ENCODE measurements at regions not wholly inside any gene's neighbourhood (a gene's known extent, or its start where the extent isn't known, plus 50 kb on each side); places are given as distances from the start of the nearest gene placed in this dataset.

DNA sequence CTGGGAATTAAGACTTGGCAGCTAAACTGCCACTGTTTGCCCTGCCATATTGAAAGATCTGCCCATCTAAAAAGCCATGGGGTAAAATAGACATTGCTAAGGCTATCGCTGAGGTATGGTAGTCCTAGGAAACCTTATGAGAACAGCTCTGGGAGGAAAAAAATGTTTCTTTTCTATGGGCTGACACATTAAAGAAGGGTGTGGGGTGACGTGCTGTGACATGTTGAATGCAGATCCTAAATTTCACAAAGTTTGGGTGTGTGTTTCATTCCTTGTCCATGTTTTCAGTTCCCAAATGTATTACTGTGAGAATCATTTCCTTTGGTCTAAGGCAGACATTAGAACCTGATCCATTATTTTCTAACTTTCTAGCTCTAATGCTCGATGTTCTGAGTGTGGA, 766.4 kb downstream of the BCL11A start:
- ATAC-seq, result no peak
- Histone ChIP-seq H3K27me3 (ENCODE audit: control insufficient read depth, insufficient read depth, low read length) (no peaks in the 10 kb centered on the region), H3K36me3 (ENCODE audit: control insufficient read depth, insufficient read depth, low read length) (no peaks in the 10 kb centered on the region), H3K9me3 (ENCODE audit: control insufficient read depth, insufficient read depth, low read depth, low read length) (no peaks in the 10 kb centered on the region), H3K27ac (ENCODE audit: low read length) (no peak overlapping the region), H3K4me1 (ENCODE audit: control insufficient read depth, insufficient read depth, low read length) (no peaks in the 10 kb centered on the region), H3K4me3 (ENCODE audit: low read depth in 2 of 2, low read length in 2 of 2) (no peak overlapping the region)
- no TSS peak for BruUV-seq (replicated peaks)
- ChIA-PET CTCF (no interaction called here), POLR2A (no interaction called here)
- TF ChIP-seq POLR2AphosphoS5 (IDR thresholded peaks at IDR 0.05; ENCODE audit: low read depth, low read length) (no peak), SIN3A (IDR thresholded peaks at IDR 0.05; ENCODE audit: borderline replicate concordance, insufficient read depth, low read depth, low read length) (no peak), TCF7L2 (IDR thresholded peaks at IDR 0.05; ENCODE audit: low read depth, low read length) (no peak), REST (IDR thresholded peaks at IDR 0.05; ENCODE audit: insufficient read depth in 1 of 2, low read depth in 2 of 2, low read length in 1 of 2) (no peak), CTCF (IDR thresholded peaks at IDR 0.05) (no peak)
- intact Hi-C loops (cut with micrococcal nuclease; ENCODE audit: unreplicated experiment), result no loop called here
- DNase-seq (ENCODE audit: low read depth, low spot score), result no peak
- in situ Hi-C loops (cut with HindIII; ENCODE audit: low pct_unique_long_range_greater_than_20kb, low sequenced_read_pairs), result no loop called here

DNA sequence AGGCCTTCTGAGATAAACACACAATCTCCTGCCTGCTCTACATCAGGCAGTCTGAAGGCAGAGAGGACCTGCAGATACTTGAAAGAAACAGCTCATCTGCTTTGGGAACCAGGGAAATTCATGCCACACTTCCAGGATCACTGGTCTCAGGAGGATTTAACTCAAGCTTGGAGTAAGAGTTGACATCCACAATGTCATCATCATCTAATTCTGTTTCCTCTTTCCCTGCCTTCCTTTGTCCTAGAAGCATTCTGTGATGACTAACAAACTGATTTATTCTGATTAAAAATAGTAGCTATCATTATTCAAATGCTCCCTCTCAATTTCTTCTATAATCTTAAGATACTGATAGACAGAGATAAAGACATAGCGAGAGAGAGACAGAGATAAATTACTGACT, 766.8 kb downstream of the BCL11A start:
- Histone ChIP-seq H3K9me3 (ENCODE audit: control insufficient read depth, insufficient read depth, low read depth, low read length) (no peaks in the 10 kb centered on the region), H3K36me3 (ENCODE audit: control insufficient read depth, insufficient read depth, low read length) (no peaks in the 10 kb centered on the region), H3K4me3 (ENCODE audit: low read depth in 2 of 2, low read length in 2 of 2) (no peak overlapping the region), H3K27ac (ENCODE audit: low read length) (no peak overlapping the region), H3K4me1 (ENCODE audit: control insufficient read depth, insufficient read depth, low read length) (no peaks in the 10 kb centered on the region), H3K27me3 (ENCODE audit: control insufficient read depth, insufficient read depth, low read length) (no peaks in the 10 kb centered on the region)
- ChIA-PET CTCF (no interaction called here), POLR2A (no interaction called here)
- ATAC-seq (no peak), DNase-seq (ENCODE audit: low read depth, low spot score) (no peak)
- in situ Hi-C loops (cut with HindIII; ENCODE audit: low pct_unique_long_range_greater_than_20kb, low sequenced_read_pairs), result no loop called here
- no peak for TF ChIP-seq SIN3A (IDR thresholded peaks at IDR 0.05; ENCODE audit: borderline replicate concordance, insufficient read depth, low read depth, low read length)
- no peak for TF ChIP-seq TCF7L2 (IDR thresholded peaks at IDR 0.05; ENCODE audit: low read depth, low read length)
- no peak for TF ChIP-seq CTCF (IDR thresholded peaks at IDR 0.05)
- TF ChIP-seq REST (IDR thresholded peaks at IDR 0.05; ENCODE audit: insufficient read depth in 1 of 2, low read depth in 2 of 2, low read length in 1 of 2), result no peak
- no peak for TF ChIP-seq POLR2AphosphoS5 (IDR thresholded peaks at IDR 0.05; ENCODE audit: low read depth, low read length)
- intact Hi-C loops (cut with micrococcal nuclease; ENCODE audit: unreplicated experiment), result no loop called here
- BruUV-seq (replicated peaks), result no TSS peak
